ENCODE measurements at regions not wholly inside any gene's neighbourhood (a gene's known extent, or its start where the extent isn't known, plus 50 kb on each side); places are given as distances from the start of the nearest gene placed in this dataset.
A peak's percentile ranks its signal among the peaks of the same experiment; 100 is the strongest.

DNA sequence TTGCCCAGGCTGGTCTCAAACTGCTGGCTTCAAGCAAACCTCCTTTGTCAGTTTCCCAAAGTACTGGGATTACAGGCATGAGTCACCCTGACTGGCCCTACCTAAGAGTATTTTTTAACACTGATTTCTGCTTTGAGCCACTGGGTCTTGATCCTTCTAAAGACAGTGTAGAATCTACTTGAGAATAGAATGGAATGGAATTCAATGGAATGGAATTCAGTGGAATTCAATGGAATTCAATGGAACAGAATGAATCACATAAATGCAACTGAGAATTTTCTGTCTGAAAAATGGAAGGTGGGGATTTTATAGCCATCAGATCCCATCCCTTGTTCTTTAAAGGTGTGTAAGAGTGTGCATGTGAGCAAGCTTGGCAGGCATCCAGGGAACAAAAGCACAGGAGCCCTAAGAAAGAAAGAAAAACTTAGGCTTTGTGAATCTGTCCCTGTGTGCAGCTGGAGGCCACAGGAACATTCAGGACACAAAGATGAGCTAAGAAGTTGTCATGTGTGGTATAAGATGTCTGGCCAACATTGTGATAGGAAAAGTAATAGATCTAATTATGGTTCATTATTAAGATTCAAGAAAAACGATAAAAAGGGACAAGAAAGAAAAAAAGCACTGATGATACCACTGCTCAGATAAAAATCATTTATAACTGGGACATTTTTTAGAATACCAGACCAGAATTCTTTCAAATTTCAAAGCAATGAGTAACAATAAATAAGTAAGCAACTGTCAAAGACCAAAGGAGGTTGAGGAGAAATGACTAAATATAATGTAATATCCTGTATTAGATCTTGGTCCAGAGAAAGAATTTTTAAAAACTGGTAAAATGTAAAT lies 681.0 kb upstream of the GJE1 start:
- no peak for DNase-seq

DNA sequence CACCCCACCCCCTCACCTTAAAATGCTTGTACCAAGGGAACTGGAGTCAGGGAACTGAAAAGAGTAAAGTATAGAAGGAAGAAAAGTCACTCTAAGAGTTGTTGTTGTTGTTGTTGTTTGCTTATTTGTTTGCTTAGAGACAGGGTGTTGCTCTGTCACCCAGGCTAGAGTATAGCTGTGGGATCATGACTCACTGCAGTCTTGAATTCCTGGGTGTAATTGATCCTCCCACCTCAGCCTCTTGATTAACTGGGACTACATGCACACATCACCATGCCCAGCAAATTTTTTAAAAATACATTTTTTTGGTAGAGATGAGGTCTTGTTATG lies 681.6 kb upstream of the GJE1 start:
- no peak for DNase-seq

GRCh38 chr6:141445928-141446628 lies 686.6 kb upstream of the GJE1 start:
- no peak for DNase-seq

DNA sequence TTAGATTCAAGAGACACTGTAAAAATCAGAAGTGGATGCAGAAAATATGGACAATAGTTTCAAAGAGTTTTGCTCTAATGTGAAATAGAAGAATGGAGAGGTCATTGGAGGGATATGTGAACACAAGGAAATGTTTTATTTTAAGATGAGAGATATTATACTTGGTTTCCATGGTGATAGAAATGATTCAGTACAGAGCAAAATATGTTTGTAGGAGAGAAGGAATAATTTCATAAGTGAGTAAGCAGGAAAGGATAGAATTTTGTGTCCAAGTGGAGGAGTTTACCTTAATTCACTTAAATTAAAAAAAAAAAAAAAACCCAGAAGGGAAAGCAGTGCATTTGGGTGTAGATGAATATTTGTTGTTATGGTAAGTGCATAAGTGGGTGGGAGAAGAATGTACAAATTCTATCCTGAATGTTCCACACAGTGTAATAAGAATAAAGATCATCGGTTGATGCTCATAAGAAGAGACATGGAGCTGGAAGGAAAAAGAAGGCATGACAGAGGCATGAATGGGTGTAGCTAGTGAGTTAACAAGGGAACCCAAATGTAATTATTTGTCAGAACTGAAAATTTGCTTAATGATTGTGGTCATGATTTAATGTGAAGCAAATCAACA lies 688.9 kb upstream of the GJE1 start:
- DNase-seq = no peak

GRCh38 chr6:141443032-141443431 lies 689.7 kb upstream of the GJE1 start:
- no peak for DNase-seq

- no peak for DNase-seq
Measured at GRCh38 chr6:141439513-141439912, 693.2 kb upstream of the GJE1 start.

- DNase-seq = no peak
Measured at GRCh38 chr6:141437685-141438084, 695.0 kb upstream of the GJE1 start.

DNA sequence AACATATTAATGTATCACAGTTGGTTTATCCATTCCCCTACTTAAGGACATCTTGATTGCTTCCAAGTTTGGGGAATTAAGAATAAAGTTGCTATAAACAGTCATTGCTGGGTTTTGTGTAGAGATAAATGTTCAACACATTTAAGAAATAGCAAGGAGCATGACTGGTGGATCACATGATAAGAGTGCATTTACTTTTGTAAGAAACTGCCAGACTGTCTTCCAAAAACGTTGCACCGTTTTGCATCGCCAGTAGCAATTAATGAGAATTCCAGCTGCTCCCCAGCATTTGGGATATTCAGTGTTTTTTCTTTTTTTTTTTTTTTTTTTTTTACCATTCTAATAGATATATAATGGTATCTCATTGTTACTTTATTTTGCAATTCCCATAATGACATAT lies 695.7 kb upstream of the GJE1 start:
- DNase-seq = no peak

DNA sequence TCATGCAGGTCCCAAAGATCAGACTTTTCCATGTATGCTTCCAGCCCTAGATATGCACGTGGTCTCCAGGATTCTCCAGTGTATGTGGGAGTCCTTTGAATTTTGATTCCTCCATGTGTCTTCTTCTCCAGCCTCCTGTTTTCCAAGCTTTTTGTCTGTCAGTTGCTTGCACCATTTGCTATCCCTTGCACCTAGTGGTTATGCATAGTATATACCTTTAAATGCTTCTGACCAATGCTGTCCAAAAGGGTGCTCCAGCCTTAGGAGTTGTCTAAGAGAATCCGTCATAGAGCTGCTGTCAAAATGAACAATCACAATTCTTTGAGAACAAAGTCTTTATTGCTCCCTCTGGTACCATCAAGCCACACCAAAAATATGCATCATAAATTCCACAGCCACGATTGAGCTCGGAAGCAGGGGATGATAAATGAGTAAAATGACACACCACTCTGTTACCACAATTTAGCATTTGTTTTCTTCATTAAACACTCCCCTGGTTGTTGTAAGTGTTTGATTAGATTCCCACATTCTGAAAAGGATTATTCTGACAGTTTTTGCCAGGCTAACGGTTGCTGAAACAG lies 706.2 kb upstream of the GJE1 start:
- no peak for DNase-seq

DNA sequence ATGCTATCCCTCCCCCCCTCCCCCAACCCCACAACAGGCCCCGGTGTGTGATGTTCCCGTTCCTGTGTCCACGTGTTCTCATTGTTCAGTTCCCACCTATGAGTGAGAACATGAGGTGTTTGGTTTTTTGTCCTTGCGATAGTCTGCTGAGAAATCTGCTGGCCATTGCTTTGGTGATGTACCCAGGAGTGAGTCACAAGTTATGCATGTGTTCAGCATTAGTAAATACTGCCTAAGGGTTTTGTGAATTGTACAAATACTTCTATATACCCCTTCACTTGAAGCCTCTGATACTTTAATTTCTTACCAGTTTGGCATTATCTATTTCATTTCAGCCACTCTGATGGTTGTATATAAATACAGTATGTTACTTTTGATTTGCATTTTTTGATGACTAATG lies 711.3 kb upstream of the GJE1 start:
- DNase-seq = no peak

DNA sequence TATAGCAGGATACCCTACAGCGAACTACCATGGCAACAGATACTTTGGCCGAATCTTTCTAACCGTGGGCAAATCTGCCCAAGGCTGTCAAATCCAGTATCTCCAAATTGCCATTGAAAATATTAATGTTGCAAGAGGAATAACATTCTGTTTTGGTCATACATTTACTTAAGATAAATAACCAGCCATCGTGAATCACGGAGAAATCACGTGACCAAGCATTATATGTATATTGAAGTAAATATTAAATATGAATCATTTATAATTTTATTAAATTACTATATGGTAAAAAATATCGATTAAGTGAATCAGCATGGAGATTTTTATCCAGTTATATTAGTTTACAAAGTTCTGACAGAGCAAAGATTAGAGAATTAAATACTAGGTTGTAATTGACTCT lies 714.6 kb upstream of the GJE1 start:
- DNase-seq = no peak

GRCh38 chr6:141415896-141416295 lies 716.8 kb upstream of the GJE1 start:
- DNase-seq = no peak

- DNase-seq = no peak
Measured at GRCh38 chr6:141413196-141413595, 719.5 kb upstream of the GJE1 start.

GRCh38 chr6:141406761-141407160 lies 726.0 kb upstream of the GJE1 start:
- no peak for DNase-seq

DNA sequence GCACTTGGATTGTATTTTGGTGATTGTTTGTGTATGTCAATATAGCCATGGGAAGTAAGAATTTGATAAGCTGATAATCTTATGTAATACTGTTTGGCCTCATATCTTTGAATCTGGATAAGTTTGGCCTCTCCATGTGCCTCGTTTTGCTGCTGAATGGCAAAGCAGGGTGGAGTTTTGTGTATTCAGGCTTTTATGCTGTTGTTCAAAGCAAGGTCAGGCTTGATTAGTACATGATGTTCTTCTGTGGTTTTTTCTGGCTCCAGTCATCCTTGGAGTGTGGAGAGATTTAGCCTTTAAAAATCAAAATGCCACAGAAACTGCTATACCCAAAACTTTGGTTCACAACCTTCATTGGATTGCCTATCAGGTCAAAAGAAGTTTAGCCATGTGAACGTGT lies 728.9 kb upstream of the GJE1 start:
- DNase-seq = no peak

DNA sequence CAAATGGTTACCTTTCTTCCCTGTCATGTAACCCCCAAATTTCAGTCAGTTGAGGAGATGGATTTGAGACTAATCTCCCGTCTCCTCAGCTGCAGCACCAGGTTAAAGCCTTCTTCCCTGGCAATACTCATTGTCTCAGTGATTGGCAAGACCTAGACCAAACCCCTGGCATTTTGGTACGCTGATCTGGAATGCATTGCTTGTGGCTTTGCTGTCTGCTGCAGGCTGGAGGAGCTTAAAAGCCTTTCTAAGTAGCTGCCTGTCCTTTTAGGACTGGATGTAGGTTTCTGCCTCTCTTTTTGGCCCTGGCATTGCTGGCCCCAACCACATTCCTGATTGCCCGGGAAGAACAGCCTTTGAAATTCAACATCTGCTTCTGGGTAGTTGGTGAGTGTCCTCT lies 729.6 kb upstream of the GJE1 start:
- DNase-seq = no peak

GRCh38 chr6:141402489-141402888 lies 730.2 kb upstream of the GJE1 start:
- no peak for DNase-seq

DNA sequence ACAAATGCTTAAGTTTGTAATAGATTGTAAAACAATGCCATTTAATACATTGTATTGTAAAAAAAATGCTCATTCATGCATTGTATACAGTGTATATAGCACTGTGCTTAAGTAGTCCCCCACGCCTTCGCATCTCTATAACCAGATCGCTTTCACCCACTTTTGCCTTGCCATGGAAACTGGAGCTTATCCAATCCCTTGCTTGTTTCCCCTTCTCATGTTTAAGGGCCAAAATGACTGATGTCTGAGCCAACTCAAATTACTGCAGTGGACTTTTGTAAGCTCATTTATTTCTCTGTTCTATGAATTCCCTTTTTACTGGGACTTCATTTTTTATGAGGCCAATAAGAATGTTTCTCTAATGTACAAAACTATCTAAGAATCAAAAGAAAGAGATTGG lies 730.9 kb upstream of the GJE1 start:
- DNase-seq = peak; percentile 9

GRCh38 chr6:141401168-141401567 lies 731.6 kb upstream of the GJE1 start:
- DNase-seq = no peak

DNA sequence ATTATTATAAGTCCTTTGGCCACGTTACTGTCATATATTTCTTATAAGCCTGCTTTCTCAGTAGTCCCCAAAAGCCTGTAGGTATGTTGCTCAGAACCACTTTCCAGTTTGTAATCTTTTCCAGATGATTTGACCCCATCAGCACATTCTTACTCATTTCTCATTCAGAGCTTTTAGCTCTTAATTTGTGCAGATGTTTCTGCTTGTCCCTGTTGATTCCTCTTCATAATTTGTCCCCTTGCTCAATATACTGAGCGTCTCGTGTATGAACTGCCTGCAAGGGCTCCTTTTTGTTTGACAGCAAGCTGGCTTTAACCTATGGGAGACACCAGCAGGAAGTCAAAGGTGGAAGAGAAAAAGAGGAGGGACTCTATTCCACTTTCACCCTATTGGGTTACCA lies 733.8 kb upstream of the GJE1 start:
- no peak for DNase-seq

- no peak for DNase-seq
Measured at GRCh38 chr6:141395443-141396008, 737.2 kb upstream of the GJE1 start.

GRCh38 chr6:141394565-141395051 lies 738.1 kb upstream of the GJE1 start:
- no peak for DNase-seq
